ENCODE measurements at regions not wholly inside any gene's neighbourhood (a gene's known extent, or its start where the extent isn't known, plus 50 kb on each side); places are given as distances from the start of the nearest gene placed in this dataset.

DNA sequence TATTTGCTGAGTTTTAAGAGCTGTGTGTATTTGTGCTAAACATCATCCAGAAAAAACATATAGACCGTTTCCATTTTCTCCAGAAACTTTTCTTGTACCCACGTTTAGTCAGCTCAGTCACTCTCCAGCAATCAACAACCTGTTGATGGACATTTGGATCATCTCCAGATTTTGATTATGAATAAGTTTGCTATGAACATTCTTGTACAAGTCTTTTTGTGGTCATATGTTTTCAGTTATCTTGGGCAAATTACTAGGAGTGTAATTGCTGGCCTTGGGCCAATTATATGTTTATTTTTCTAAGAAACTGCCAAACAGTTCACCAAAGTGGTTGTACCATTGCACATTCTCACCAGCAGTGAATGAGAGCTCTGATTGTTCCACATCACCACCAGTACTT, 221.8 kb downstream of the CENPF start:
- DNase-seq: peak; percentile 20

DNA sequence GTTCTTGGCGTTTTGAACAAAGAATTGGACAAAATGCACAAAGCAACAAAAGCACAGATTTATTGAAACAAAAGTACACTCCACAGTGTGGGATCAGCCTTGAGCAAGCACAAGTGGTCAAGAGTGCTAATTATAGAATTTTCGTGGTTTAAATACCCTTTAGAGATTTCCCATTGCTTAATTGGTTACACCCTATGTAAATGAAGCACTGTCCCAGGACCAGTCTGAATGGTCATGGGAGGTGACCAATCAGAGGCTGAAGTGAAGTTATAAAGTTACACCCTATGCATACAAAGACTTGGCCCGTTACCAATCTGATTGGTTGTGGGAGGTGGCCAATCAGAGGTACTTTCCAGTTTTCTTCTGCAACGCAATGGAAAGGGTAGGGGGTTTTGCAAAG, 223.6 kb downstream of the CENPF start:
- no peak for DNase-seq

DNA sequence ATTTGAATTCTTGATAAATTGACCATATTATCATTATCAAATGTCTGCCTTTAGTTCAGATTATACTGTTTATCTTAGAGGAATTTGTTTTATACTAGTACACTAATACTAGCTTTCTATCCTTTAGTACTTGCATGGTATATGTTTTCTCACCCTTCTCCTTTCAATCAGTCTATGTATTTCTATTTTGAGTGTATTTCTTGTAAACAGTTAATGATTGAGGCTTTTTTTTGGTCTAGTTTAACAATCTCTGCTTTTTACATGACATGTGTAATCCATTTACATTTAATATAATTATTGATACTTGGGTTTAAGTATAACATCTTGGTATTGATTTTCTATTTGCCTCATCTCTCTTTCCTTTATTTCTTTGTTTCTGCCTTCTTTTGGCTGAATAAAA, 224.9 kb downstream of the CENPF start:
- no peak for DNase-seq

DNA sequence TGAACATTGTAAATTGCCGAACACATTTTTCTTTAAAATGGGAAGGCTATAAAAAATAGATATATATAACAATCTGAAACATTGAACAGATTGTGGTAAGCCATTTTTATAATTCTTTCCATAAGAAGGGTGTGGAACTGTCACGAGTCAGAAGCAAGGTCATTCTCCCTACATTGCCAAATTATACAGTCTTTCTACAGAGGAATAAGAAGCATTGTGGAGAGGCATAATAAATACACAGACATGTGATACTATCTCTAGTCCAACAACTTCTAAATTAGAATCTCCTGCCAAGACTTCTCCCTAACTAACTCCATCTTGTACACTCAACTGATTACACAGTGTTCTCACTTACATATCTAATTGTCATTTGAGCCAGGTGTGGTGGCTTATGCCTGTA, 227.9 kb downstream of the CENPF start:
- no peak for DNase-seq

DNA sequence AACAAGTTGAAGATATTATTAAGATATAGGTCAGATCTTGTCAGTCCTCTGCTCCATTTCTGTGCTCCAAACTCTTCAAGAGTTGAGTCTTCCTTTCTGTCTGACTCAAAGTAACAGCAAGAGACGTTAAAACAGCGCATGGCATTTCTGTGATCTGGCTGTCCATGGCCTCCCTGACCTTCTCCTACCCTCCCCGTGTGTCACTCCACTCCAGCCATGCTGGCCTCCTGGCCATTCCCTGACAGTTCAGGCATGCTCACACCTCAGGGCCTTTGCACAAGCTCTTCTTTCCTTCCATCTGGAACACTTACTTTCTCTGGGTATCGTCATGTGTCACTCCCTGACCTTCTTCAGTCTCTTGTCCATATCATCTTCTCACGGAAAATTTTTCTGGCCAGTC, 229.0 kb downstream of the CENPF start:
- no peak for DNase-seq

DNA sequence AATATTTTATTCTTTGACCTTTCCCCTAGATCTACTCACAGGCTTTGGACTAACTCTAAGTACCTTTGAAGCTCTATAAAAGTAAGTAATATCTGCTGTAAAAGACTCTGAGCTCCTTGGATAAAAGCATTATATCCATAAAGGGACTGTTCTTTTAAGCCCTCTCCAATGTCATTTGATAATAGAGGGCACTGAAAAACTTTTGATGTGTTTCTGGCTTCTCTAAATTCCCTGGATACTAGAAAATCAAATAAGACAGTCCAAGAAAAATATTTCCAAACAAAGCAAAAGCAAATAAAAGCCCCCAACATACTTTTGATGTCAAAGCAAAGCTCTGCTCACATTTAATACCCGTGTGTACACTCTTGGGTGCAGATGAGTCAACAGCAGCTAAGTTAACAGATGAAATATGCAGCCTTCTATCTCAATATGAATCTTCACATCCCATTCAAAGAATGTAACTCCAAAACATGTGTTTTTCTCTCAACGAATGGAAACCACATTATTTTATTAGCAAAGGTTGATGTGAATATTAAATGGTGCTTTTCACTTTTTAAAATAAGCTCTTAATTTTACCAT, 230.3 kb downstream of the CENPF start:
- DNase-seq: no peak

DNA sequence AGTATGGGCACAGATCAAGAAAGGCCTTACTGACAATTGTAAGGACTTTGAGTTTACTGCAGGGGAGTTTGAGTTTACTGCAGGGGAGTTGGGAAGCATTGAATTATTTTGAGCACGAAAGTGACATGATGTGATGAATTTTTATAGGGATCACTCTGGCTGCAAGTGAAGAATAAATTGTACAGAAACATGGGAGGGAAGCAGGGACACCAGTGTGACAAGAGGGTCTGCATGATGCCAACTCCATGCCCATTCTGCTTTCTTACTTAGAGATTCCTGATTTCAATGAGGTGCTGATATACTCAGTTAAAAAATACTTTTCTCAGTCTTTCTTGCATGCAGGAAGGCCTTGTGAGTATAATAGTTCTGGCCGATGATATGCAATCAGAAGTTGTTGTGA, 234.4 kb downstream of the CENPF start:
- DNase-seq: no peak

DNA sequence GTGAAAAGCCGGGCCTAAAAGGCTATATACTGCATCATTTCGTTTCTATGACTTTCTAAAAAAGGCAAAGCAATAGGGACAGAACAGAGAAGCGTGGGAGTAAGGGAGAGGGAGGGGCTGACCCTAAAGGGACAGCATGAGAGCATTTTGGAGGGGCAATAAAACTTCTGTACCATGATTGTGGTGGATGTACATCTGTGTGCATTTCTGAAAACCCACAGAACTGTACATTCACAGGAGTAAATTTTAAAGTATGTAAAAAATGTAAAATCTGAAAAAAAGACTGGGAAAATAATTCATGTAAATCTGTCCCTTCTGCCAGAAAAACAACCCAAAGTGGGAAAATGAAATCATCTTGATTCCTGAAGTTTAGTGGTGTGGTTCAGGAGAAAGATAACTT, 235.4 kb downstream of the CENPF start:
- no peak for DNase-seq

DNA sequence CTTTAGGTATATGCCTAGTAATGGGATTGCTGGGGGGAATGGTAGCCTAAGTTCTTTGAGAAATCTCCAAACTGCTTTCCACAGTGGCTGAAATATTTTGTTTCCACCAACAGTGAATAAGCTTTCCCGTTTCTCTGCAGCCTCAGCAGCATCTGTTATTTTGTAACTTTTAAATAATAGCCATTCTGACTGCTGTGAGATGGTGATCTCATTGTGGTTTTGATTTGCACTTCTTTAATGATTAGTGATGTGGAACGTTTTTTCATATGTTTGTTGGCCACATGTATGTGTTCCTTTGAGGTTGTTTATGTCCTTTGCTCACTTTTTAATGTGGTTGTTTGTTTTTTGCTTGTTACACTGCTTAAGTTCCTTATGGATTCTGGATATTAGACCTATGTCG, 237.4 kb downstream of the CENPF start:
- no peak for DNase-seq

DNA sequence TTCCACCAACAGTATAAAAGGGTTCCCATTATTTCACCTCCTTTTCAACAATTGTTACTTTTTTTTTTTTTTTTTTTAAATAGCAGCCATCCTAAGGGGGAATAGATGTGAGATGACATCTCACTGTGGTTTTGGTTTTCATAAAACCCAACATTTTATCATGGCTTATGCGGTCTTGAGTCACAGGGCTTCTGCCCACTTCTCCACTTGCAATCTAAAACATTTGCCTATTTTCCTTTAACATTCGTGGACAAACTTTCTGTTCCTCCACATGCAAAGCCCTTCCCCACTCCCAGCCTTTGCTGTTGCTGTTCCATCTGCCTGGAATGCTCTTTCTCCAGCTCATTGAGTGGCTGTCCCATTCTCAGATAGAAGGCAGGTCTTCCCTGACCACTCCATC, 239.7 kb upstream of the KCNK2 start:
- no peak for DNase-seq

DNA sequence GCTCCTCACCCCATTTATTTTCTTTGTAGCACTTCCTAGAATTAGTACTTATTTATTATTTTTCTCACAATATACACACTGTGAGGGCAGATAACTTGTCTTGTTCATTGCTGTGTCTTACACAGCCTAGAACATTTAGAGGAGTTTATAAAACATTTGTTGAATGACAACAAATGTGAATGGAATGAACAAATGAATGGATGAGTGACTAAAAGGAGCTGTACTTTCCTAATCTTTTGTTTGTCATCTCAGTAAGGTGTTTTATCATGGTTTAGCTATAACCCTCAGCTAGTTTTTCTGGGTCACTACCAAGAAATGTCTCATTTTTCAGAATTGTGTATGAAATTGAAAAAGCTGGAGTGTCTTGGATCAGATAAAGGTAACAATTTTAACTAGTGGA, 239.3 kb upstream of the KCNK2 start:
- DNase-seq: no peak

DNA sequence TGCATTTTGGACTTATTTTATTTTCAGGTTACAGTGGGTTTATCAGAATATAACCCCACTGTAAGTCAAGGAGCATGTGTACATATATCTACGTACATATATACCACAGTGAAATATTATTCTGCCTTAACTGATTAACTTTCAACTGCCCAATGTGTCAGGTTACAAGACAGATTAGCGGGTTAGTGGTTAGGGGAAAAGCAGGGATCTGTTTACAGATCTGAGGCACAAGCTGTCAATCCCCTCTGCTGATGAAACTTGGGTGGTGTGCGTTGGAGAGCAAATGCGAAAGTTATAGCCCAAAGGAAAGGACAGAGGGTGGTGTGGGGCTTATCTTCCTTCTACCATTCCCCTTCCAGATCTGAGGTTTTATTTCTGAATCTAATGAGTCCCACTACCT, 238.2 kb upstream of the KCNK2 start:
- no peak for DNase-seq

DNA sequence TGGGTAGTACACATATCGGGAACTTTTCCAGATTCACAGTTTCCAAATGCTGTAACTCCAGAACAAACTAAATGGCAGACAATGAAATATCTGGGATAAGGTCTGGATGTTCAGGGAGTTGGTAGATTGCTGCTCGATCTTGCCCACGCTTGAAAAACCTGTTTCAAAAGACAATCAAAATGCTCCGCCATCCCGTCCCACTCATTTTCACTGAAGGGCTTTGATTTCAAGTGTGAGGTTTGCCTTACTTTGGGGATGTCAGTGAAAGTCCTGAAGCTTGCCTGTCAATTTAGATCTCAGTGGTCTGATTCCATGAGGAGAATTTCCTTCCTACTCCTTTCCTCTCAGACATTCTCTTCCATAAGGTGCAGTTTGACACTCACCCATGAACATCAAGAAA, 236.3 kb upstream of the KCNK2 start:
- DNase-seq: no peak

DNA sequence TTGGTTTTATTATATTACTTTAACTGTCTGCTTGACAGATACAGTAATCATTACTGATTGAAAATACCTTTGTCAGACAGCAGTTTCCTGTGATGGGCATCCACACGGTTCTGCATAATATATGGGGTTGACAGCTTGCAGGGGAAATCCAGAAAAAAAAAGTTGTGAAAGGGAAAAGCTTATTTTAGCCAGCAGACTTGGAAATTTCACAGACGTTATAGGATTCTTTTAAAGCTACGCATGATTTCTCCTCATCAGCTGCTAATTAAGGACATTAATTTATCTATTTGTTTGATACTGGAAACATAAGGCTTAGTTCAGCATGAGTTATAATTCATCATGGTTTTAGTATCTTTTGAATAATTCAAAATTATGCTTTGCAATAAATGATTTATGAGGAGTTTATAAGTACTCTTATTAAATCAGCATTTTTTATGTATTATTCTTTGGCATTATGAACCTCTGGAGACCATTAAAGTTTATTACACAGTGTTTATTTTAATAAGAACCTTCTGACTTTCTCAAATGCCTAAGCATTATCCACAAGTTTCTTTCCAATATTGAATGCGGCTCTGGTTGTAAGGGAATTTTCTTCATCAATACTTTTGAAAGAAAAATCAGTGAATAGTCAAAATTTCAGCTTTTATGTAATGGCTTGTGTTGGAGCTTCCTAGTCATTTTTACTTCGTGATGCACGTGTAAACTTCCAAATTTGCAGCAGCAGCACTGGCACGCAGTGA, 235.3 kb upstream of the KCNK2 start:
- DNase-seq: no peak

DNA sequence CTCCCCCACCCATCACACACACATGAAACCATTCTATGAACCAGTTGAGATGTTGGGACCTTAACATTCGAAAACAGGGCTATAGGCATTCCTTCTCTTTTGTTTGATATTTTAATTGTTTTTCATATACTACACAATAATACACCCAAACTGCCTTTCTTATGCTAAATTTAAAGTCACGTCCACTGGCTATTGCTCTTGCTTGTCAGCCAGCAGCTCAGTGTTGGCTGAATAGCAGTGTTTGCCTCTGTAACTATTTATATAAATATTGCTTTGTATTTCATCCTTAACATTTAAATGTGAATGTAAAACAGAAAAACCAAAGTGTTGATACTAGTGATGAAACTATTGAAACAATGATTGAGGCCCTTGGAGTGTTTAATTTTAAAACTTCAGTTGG, 234.4 kb upstream of the KCNK2 start:
- DNase-seq: no peak

DNA sequence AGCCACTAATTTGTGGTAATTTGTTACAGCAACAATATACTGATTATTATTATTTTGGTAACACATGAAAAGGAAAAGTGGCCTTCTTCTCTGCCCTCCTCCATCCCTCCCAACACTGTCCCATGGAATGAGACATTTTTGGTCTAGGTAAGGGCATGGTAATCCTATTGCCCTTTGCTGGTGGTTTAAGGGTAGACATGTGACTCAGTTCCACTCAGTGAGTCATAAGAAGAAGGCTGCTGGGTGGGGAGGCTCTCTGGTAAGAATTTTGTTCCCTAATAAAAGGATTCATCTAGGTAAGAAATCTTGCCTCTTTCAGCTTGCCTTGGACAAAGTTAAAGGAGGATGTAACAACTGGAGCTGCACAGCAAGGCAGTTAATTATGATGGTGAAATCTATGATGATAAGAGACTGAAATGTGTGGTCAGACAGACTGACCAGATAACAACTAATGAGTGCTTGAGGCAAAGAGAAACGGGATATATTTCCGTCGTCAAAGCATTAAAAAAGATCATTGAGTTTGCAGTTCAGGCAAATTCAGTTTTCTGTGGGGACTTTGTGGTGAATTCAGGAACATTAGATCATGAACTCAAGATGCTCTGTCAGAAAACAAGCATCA, 232.0 kb upstream of the KCNK2 start:
- DNase-seq: no peak

DNA sequence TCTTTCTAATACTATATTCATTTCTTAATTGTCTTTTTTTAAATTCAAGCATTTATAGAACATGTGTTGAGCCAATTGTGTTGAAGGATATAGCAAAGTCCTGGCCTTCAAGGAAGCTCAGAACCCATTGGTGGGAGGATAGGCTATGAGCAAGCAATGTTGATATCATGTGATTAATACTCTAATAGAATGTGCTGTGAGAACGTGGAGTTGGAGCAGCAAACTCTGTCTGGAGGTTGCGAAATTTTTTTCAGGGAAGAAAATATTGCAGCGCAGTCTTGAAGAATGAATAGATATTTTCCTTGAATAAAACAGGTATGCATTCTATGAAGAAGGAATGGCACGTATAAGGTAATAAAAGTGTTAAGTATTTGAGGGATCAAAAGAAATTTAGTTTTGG, 229.2 kb upstream of the KCNK2 start:
- no peak for DNase-seq

DNA sequence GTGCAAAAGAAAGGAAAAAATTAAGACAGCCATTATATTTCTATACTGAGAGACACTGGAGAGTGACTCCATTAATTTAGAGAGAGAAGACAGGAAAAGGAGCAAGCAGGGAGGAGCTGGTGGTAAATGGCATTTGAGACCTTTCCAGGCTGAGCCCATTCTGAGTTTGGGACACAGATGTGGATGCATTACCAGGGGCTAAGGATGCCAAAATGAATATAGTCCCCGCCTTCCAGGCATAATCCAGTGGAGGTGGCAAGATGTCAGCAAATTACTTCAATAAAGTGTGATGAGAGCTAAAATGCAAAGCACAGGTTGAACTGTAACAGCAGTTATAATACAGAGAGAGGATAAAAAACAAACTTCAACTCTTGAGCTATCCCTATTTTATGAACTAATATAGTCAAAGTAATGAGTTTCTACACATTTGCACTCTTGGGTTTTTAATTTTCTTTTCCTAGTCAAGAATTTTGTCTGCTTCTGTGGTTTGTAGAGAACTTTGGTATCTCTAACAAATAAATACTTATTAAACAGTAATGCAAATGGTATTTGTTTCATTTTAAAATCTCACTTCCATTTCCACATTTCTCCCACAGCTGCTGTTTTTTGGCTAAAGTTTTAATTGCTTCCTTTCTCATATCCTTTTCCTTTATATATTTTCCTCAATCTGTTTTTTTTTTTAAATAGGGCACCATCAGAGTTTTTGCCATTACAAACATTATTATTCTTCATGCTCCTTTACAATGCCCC, 228.2 kb upstream of the KCNK2 start:
- no peak for DNase-seq

DNA sequence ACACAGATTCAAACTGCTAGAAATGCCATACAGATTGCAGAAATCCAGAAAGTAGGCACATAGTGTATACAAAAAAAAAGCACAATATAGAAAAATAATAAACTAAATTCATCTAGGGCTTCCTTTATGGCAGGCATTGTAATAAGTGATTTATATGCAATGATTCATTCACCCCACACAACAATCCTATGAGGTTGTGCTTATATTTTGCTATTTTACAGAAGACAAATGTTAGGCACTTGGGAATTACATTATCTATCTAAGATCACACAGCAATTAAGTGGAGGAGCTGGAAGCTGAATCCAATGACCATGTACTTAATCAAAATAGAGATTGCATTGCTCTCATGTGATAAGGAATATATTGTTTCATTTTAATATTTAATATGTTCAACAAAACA, 225.7 kb upstream of the KCNK2 start:
- DNase-seq: no peak

DNA sequence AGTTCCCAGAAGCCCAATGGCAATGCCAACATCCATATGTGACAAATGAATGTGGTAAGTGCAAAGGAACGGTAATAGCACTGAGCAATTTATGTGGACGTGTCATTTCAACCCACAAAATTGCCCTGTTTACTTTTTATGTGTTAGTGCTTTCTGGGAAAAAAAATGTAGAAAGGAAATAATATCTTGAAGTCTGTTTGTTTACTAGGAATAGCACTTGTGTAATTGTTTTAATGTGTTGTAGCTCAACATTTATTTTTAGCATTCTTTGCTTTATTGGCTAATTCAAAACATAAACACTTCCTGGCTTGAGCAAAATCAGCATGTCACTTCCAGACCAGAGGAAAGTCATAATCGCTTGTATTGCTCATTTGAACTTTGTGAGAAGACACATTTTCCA, 224.8 kb upstream of the KCNK2 start:
- no peak for DNase-seq

DNA sequence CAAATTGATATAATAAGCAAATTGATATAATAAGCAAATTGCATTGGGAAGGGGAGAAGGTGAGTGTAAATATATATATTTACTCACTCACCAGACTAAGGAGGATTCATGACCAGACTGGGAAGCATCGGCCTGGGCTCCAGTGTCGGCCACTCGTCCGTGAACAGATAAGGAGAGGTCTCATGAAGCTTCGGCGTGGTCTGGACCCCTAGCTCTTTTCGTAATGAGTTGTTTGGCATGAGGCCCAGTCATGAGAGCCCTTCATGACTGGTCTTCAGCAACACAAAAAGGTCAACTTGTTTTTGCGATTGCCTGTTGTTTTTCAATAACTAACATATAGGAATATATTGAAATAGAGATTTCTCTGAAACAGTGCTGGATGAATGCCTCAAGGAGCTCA, 222.9 kb upstream of the KCNK2 start:
- no peak for DNase-seq

DNA sequence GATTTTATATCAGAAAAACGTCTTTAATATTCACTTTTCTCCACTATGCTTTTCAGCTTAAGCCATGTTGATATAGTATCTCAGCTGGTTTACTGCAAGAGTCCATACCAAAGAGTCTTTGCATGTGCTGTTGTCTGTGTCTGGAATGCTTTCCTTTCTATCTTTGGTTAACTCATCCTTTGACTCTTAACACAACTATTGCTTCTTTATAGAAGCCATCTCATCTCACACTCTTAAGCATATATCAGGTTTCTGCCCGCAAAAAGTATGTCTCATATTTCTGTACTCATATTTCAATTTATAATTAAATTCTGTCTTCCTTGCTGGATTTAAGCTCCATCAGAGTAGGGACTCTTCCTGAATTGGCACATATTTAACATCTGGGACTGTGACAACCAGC, 220.9 kb upstream of the KCNK2 start:
- no peak for DNase-seq

DNA sequence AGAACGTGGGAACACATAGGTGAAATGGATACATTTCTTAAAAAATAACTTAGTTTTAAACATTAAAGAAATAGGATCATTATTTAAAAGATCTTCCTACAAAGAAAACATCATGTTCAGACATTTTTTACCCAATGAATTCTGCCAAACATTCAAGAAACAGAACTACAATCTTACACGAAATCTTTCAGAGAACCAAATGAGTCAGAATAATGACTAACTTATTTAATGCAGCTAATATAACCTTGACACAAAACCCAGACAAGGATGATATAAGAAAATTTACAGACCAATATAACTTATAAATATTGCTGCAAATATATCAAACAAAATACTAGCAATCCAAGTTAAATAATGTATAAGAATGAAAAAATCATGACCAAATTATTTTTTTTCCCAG, 220.1 kb upstream of the KCNK2 start:
- DNase-seq: no peak

Measured in RPMI8226 (cell line).